Keratinocyte (primary cell): ENCODE measurements at regions not wholly inside any gene's neighbourhood (a gene's known extent, or its start where the extent isn't known, plus 50 kb on each side); places are given as distances from the start of the nearest gene placed in this dataset.

ENCODE experiments used
- DNase-seq: peaks from one replicate; pipeline ENCODE4 v3.0.0-alpha.2; 2011; ENCODE audit warnings: low read depth, missing footprints, low spot score
- FAIRE-seq: peaks from 2 replicates; lab custom pipeline; 2011; peaks lifted over from hg19 to GRCh38; lab: Jason Lieb, UNC
- H2AFZ ChIP-seq: 2 replicates; pipeline ENCODE4 v1.6.0; 2012; ENCODE audit warnings: low read length, control low read depth, inconsistent platforms; ENCODE audit not compliant: control insufficient read depth
- H3K27ac ChIP-seq: 2 replicates; pipeline ENCODE4 v1.5.1; 2011; ENCODE audit warnings: low read length; ENCODE audit not compliant: control insufficient read depth, insufficient read depth
- H3K27me3 ChIP-seq: 3 replicates; pipeline ENCODE4 v1.6.0; 2011; ENCODE audit warnings: low read length; ENCODE audit not compliant: control insufficient read depth, insufficient read depth; ENCODE audit errors: extremely low read depth
- H3K36me3 ChIP-seq, 2 experiments: 2 replicates in 1 of 2; 3 replicates in 1 of 2; pipeline ENCODE4 v1.5.1; 2011; ENCODE audit warnings: low read length in 2 of 2, mild to moderate bottlenecking in 1 of 2; ENCODE audit not compliant: control insufficient read depth in 2 of 2, insufficient read depth in 2 of 2; ENCODE audit errors: extremely low read depth in 1 of 2
- H3K4me1 ChIP-seq: 3 replicates; pipeline ENCODE4 v1.5.1; 2011; ENCODE audit warnings: low read length; ENCODE audit not compliant: control insufficient read depth, insufficient read depth; ENCODE audit errors: extremely low read depth
- H3K4me2 ChIP-seq: 3 replicates; pipeline ENCODE4 v1.6.0; 2011; ENCODE audit warnings: low read depth, low read length; ENCODE audit not compliant: control insufficient read depth, insufficient read depth; ENCODE audit errors: extremely low read depth
- H3K4me3 ChIP-seq, 3 experiments: fragments of 200-600 bp in 1 of 3; sonication (generic) in 1 of 3; 2 replicates in 2 of 3; 3 replicates in 1 of 3; pipeline ENCODE4 v1.5.1; 2011 to 2016; ENCODE audit warnings: low read length in 3 of 3, mild to moderate bottlenecking in 3 of 3, control low read depth in 2 of 3, inconsistent platforms in 1 of 3, low read depth in 1 of 3, mixed read lengths in 1 of 3, mixed run types in 1 of 3, moderate library complexity in 1 of 3; ENCODE audit not compliant: control insufficient read depth in 2 of 3, insufficient read depth in 2 of 3; ENCODE audit errors: extremely low read depth in 1 of 3
- H3K79me2 ChIP-seq: 2 replicates; pipeline ENCODE4 v1.6.0; 2012; ENCODE audit warnings: low read length; ENCODE audit not compliant: control insufficient read depth, insufficient read depth
- H3K9ac ChIP-seq: 3 replicates; pipeline ENCODE4 v1.6.0; 2011; ENCODE audit warnings: low read length; ENCODE audit not compliant: control insufficient read depth, insufficient read depth; ENCODE audit errors: extremely low read depth
- H3K9me1 ChIP-seq: 3 replicates; pipeline ENCODE4 v1.6.0; 2011; ENCODE audit warnings: low read length; ENCODE audit not compliant: control insufficient read depth, insufficient read depth; ENCODE audit errors: extremely low read depth
- H3K9me3 ChIP-seq: 2 replicates; pipeline ENCODE4 v1.5.1; 2012; ENCODE audit warnings: low read depth, low read length; ENCODE audit not compliant: control insufficient read depth
- H4K20me1 ChIP-seq: 3 replicates; pipeline ENCODE4 v1.6.0; 2011; ENCODE audit warnings: low read length; ENCODE audit not compliant: control insufficient read depth, insufficient read depth; ENCODE audit errors: extremely low read depth
- CTCF ChIP-seq, 3 experiments: IDR thresholded peaks in 1 of 3; conservative IDR thresholded peaks in 1 of 3; optimal IDR thresholded peaks in 1 of 3; 2 replicates in 2 of 3; 3 replicates in 1 of 3; pipeline versions ENCODE3 to v1.5.1; 2011; ENCODE audit warnings: low read length in 3 of 3, mild to moderate bottlenecking in 3 of 3, moderate library complexity in 2 of 3, control low read depth in 1 of 3, inconsistent platforms in 1 of 3; ENCODE audit not compliant: insufficient read depth in 2 of 3; ENCODE audit errors: extremely low read depth in 1 of 3
- EZH2 ChIP-seq: IDR thresholded peaks from one replicate; pipeline ENCODE4 v1.6.1; 2012; ENCODE audit warnings: inconsistent platforms, mild to moderate bottlenecking, low read length, moderate library complexity
- dilution Hi-C: fragments of 300-500 bp; cut with MboI; formaldehyde crosslinking; loops from one replicate; pipeline ENCODE4 v1.7.0; 2020; ENCODE audit warnings: low sequenced_read_pairs; ENCODE audit not compliant: extremely low pct_ligation_motif_present

DNA sequence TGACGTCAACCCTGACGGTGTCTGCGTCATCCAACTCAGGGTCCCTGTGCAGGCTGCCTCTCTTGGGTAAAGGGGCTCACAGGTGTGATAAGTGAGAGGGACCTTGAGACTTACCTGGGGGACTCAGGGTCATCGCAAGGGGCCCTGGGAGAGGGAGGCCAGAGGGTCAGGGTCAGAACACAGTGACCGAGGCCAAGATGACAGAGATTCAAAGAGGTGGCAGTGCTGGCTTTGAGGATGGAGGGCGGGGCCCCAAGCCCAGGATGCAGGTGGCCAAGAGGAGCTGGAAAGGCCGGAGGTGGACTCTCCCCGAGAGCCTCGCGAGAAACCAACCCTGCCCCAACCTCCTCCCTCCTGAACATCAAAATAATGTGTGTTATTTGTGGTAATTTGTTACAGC, 165.2 kb upstream of the PPP2R2D start:
- no peak for DNase-seq
- Histone ChIP-seq H3K27ac (no peak overlapping the region), H3K36me3 (no peaks in the 10 kb centered on the region), H3K27me3 (no peaks in the 10 kb centered on the region), H3K4me2 (no peak overlapping the region), H3K79me2 (no peaks in the 10 kb centered on the region), H3K4me3 (no peak overlapping the region), H4K20me1 (no peaks in the 10 kb centered on the region), H3K9me1 (no peaks in the 10 kb centered on the region), H3K9me3 (peaks cover 10% of the 10 kb centered on the region), H3K9ac (no peak overlapping the region), H2AFZ (no peak overlapping the region), H3K4me1 (no peaks in the 10 kb centered on the region)
- TF ChIP-seq CTCF (optimal IDR thresholded peaks at IDR 0.05 in 1 of 3, IDR thresholded peaks at IDR 0.05 in 1 of 3, conservative IDR thresholded peaks at IDR 0.05 in 1 of 3; ENCODE audit: extremely low read depth in 1 of 3, insufficient read depth in 2 of 3, low read length in 3 of 3), result no peak
- TF ChIP-seq EZH2, result no peak
- dilution Hi-C loops, result no loop called here
- FAIRE-seq, result no peak

DNA sequence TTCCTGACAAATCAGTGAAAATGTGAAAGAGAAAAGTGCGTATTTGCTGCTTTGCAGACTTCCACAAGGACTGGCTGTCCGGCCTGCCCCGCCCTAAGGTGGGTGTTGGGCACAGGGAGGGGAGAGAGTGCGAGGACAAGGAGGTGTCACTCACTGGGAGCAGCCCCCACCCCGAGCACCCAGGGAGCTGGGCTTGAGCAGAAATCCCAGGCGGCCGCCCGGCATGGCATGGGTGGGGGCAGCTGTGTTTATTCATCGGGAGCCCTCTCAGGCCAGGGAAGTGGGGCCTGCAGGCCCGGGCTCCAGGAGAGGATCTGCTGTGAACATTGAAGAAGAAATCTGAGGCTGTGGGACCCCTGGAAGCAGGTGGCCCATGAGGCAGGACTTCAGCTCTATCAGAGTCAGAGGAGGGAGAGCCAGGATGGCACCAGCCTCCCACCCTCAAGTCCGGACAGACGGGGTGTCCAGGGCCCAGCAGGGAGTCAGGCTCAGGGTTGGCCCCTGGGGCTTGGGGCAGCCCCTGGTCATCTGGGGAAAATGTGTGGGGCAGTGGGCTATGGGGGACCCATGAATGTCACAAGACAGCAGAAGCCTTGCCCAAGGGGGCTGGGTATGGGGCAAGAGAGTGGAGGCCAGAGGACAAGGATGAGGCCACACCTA, 164.4 kb upstream of the PPP2R2D start:
- Histone ChIP-seq H3K36me3 (no peaks in the 10 kb centered on the region), H2AFZ (no peak overlapping the region), H3K9me3 (peaks cover 6% of the 10 kb centered on the region), H4K20me1 (no peaks in the 10 kb centered on the region), H3K9ac (no peak overlapping the region), H3K4me3 (no peak overlapping the region), H3K4me1 (no peaks in the 10 kb centered on the region), H3K27ac (no peak overlapping the region), H3K9me1 (no peaks in the 10 kb centered on the region), H3K27me3 (no peaks in the 10 kb centered on the region), H3K79me2 (no peaks in the 10 kb centered on the region), H3K4me2 (no peak overlapping the region)
- no peak for DNase-seq
- dilution Hi-C loops, result no loop called here
- no peak for TF ChIP-seq CTCF (optimal IDR thresholded peaks at IDR 0.05 in 1 of 3, IDR thresholded peaks at IDR 0.05 in 1 of 3, conservative IDR thresholded peaks at IDR 0.05 in 1 of 3; ENCODE audit: extremely low read depth in 1 of 3, insufficient read depth in 2 of 3, low read length in 3 of 3)
- no peak for TF ChIP-seq EZH2
- no peak for FAIRE-seq
